Endothelial cell (in vitro differentiated cells): ENCODE measurements at regions not wholly inside any gene's neighbourhood (a gene's known extent, or its start where the extent isn't known, plus 50 kb on each side); places are given as distances from the start of the nearest gene placed in this dataset.
A peak's percentile ranks its signal among the peaks of the same experiment; 100 is the strongest.

Source experiments
- DNase-seq: peaks from one replicate; pipeline ENCODE4 v3.0.0; 2021; ENCODE audit warnings: low spot score
- H3K27ac Mint-ChIP-seq: one replicate; pipeline ENCODE4 v1.8.0; 2021; ENCODE audit warnings: mixed read lengths, inconsistent platforms; ENCODE audit not compliant: unreplicated experiment
- H3K27me3 Mint-ChIP-seq: one replicate; pipeline ENCODE4 v1.8.0; 2021; ENCODE audit warnings: mild to moderate bottlenecking, moderate library complexity, mixed read lengths, inconsistent platforms; ENCODE audit not compliant: unreplicated experiment
- H3K36me3 Mint-ChIP-seq: one replicate; pipeline ENCODE4 v1.8.0; 2021; ENCODE audit warnings: mild to moderate bottlenecking, low read depth, mixed read lengths, inconsistent platforms; ENCODE audit not compliant: unreplicated experiment
- H3K4me1 Mint-ChIP-seq: one replicate; pipeline ENCODE4 v1.8.0; 2021; ENCODE audit warnings: mild to moderate bottlenecking, mixed read lengths, inconsistent platforms; ENCODE audit not compliant: unreplicated experiment
- H3K4me3 Mint-ChIP-seq: one replicate; pipeline ENCODE4 v1.8.0; 2021; ENCODE audit warnings: mild to moderate bottlenecking, mixed read lengths, inconsistent platforms; ENCODE audit not compliant: unreplicated experiment
- H3K9me3 Mint-ChIP-seq: one replicate; pipeline ENCODE4 v1.8.0; 2021; ENCODE audit warnings: mixed read lengths, inconsistent platforms; ENCODE audit not compliant: unreplicated experiment
- TF ChIP-seq, protein P1 (sequence below): fragments of 200-600 bp; sonication (generic); IDR thresholded peaks from one replicate; pipeline ENCODE4 v1.5.0; 2021; ENCODE audit warnings: antibody characterized with exemption; ENCODE audit not compliant: unreplicated experiment

DNA sequence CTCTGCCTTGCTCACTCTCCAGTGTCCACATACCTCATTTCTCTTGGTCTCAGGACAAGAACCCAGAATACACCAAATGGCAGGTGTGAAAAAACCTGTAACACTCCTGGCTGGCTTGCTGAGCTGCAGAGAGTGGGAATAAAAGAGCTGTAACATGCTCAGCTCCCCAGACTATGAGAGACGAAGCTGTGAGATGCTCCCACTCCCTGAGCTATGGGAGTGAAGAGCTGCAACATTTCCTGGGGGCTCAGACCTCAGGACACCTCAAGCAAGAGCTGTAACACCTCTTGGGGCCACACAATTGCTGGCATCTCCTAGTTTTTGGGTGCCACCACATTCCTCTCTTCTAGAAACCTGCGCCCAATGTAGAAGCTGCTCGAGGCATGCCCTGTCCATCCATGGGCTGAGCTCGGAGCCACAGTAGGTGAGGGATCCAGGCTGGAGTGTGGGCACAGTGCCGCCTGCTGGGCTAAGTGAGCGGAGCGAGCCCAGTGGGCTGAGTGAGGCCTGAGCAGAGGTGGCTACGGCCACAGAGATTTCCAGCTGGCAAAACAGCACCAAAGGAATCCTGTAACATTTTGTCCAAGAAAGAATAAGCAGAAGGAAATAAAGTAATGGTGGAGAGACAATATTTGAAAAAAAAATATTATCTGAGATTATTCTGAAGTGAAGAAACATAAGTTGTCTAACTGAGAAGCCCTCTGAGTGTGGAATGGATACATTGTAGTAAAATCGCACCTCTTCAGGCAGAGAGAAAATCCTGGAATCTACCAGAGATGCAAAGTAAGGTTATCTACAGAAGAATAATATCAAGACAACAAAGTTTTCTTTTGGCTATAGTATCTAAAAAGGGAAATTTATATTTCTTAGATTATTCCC is 186.2 kb upstream of the PCDH9 start:
- Mint-ChIP-seq H3K4me1 (no peaks in the 10 kb centered on the region), H3K9me3 (no peaks in the 10 kb centered on the region), H3K27me3 (no peaks in the 10 kb centered on the region), H3K27ac (no peak overlapping the region), H3K36me3 (no peaks in the 10 kb centered on the region), H3K4me3 (no peak overlapping the region)
- DNase-seq, result peak; percentile 69
- TF ChIP-seq, protein P1, sequence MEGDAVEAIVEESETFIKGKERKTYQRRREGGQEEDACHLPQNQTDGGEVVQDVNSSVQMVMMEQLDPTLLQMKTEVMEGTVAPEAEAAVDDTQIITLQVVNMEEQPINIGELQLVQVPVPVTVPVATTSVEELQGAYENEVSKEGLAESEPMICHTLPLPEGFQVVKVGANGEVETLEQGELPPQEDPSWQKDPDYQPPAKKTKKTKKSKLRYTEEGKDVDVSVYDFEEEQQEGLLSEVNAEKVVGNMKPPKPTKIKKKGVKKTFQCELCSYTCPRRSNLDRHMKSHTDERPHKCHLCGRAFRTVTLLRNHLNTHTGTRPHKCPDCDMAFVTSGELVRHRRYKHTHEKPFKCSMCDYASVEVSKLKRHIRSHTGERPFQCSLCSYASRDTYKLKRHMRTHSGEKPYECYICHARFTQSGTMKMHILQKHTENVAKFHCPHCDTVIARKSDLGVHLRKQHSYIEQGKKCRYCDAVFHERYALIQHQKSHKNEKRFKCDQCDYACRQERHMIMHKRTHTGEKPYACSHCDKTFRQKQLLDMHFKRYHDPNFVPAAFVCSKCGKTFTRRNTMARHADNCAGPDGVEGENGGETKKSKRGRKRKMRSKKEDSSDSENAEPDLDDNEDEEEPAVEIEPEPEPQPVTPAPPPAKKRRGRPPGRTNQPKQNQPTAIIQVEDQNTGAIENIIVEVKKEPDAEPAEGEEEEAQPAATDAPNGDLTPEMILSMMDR, result peak; percentile 70

DNA sequence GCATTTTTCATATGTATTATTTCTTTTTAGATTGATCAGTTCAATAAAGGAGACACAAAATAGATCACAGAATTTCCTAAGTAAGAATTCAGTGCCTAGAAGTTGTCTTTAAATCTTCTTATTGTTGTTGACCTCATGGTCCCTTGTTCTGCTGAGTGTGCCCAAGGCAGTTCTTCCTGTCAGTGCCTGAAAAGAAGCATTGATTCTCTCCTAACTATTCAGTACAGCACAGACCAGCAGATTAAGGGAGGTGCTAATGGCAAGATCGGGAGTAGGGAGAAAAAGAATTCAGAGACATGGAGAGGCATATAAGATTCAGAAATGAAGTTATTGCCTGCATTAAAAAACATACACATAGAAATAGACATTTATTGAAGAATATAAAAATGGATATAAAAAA is 180.5 kb upstream of the PCDH9 start:
- H3K27me3 Mint-ChIP-seq, result no peaks in the 10 kb centered on the region
- H3K9me3 Mint-ChIP-seq, result no peaks in the 10 kb centered on the region
- no peak overlapping the region for H3K4me3 Mint-ChIP-seq
- no peak for DNase-seq
- no peaks in the 10 kb centered on the region for H3K4me1 Mint-ChIP-seq
- H3K36me3 Mint-ChIP-seq, result no peaks in the 10 kb centered on the region
- TF ChIP-seq, protein P1, result no peak
- no peak overlapping the region for H3K27ac Mint-ChIP-seq

DNA sequence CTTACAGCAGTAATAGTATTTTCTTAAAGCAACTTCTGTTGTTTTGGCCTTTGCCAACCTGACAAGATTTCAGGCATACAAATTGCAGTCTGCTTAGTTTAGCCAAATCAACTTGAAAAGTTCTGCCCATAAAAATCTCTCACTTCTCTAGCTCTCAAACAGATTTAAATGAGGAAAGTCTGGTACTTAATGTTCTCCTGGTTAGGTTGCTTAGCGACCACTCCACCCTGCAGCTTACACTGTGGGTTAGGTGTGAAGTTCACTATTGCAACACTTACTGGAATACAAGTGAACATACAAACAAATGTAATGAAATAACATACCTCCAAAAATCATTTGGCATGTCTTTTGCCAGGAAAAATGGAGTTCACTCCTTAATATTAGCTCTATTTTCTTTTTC is 178.7 kb upstream of the PCDH9 start:
- no peaks in the 10 kb centered on the region for H3K9me3 Mint-ChIP-seq
- H3K4me3 Mint-ChIP-seq, result no peak overlapping the region
- H3K27ac Mint-ChIP-seq, result no peak overlapping the region
- no peaks in the 10 kb centered on the region for H3K36me3 Mint-ChIP-seq
- H3K27me3 Mint-ChIP-seq, result no peaks in the 10 kb centered on the region
- DNase-seq, result no peak
- TF ChIP-seq, protein P1, result no peak
- H3K4me1 Mint-ChIP-seq, result no peaks in the 10 kb centered on the region

DNA sequence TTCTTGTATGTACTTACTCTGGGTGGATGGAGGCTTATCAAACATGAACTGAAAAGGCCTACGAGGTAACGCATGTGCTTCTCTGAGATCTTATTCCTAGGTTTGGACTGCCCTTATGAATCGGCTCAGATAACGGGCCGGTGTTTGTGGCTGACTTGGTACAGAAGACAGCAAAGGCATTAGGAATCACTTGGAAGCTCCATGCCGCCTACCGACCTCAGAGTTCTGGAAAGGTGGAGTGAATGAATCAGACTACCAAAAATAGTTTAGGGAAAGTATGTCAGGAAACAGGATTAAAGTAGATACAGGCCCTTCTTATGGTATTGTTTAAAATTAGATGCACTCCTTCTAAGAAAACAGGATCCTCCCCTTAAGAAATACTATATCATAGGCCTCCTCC is 172.4 kb upstream of the PCDH9 start:
- no peak for DNase-seq
- no peak overlapping the region for H3K27ac Mint-ChIP-seq
- TF ChIP-seq, protein P1, result no peak
- no peaks in the 10 kb centered on the region for H3K27me3 Mint-ChIP-seq
- no peak overlapping the region for H3K4me3 Mint-ChIP-seq
- H3K4me1 Mint-ChIP-seq, result no peaks in the 10 kb centered on the region
- H3K9me3 Mint-ChIP-seq, result peaks cover 4% of the 10 kb centered on the region
- H3K36me3 Mint-ChIP-seq, result no peaks in the 10 kb centered on the region

DNA sequence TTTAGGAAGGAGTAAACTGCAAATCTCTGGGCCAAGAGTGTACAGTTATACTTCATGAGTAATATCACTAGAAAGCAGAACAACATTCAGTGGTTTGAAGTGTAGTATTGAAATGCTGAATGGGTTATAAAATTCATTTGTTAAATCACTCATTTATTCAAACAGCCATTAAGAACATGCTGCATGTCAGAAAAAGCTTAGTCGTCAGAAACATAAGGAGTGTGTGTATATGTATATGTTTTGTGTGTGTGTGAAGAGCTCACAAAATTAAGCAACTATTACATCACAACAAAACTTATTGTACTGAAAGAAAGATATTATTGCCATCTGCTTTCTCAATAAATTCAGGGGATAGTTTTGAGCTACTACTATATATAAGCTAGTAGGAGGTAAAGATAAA is 165.4 kb upstream of the PCDH9 start:
- no peaks in the 10 kb centered on the region for H3K27me3 Mint-ChIP-seq
- H3K36me3 Mint-ChIP-seq, result no peaks in the 10 kb centered on the region
- no peak overlapping the region for H3K27ac Mint-ChIP-seq
- TF ChIP-seq, protein P1, result no peak
- H3K4me3 Mint-ChIP-seq, result no peak overlapping the region
- DNase-seq, result no peak
- peaks cover 4% of the 10 kb centered on the region for H3K9me3 Mint-ChIP-seq
- H3K4me1 Mint-ChIP-seq, result no peaks in the 10 kb centered on the region
